ENCODE measurements at regions not wholly inside any gene's neighbourhood (a gene's known extent, or its start where the extent isn't known, plus 50 kb on each side); places are given as distances from the start of the nearest gene placed in this dataset.

DNA sequence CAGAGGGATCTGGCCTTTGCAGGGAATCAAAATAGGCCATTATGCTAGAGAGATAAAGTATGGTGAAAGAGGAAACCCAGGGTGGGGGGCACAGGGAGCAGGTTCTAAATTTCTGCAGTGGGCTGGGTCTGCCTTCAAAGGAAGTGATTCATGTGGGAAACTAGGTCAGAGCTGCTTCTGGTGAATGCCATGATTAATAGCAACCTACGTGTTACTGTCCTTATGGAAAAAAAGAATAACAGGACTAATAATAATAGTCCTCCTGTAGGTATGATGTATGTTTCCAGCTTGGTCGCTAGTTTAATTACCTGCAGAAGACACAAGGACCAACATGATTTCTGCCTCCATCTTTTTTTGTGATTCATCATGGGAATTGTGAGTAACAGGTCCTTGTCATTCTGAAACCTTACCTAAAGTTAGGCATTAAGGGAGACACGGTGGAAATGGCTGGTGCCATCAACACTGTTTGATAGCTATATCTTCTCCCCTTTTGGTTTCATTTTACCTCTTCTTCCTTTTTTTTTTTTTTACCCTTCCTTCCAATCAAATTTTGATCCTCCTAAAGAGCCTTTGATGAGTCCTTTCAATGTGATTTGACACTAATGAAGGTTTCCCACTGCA is 180.4 kb downstream of the CPEB2 start:
- no peak for ATAC-seq (ENCODE audit: low read depth in 2 of 2)
- Mint-ChIP-seq H3K4me3 (no peak overlapping the region), H3K27me3 (peaks cover 8% of the 10 kb centered on the region), H3K36me3 (no peaks in the 10 kb centered on the region), H3K27ac (no peak overlapping the region), H3K9me3 (peaks cover 0 to 1% (median 0%) of the 10 kb centered on the region in 7 donors), H3K4me1 (peaks cover 0 to 10% (median 6%) of the 10 kb centered on the region in 4 donors)
- H3K27me3 ChIP-seq (ENCODE audit: control insufficient read depth, insufficient read depth, low read length): no peaks in the 10 kb centered on the region
- no peaks in the 10 kb centered on the region for H3K9me3 ChIP-seq (ENCODE audit: control insufficient read depth in 2 of 2, low read length in 2 of 2)
- H3K36me3 ChIP-seq (ENCODE audit: control insufficient read depth, insufficient read depth, low read length): no peaks in the 10 kb centered on the region
- peak overlapping the region; percentile 10 for H3K4me3 ChIP-seq (ENCODE audit: low read depth, low read length)
- no peak overlapping the region for H3K27ac ChIP-seq (ENCODE audit: insufficient read depth, low read length, poor library complexity, severe bottlenecking)
- no peaks in the 10 kb centered on the region for H3K4me1 ChIP-seq (ENCODE audit: control insufficient read depth, insufficient read depth, low read length, poor library complexity, severe bottlenecking)
- peak in 1 of 3 donors; percentile 8 for DNase-seq

- H3K27me3 Mint-ChIP-seq: peaks cover 4% of the 10 kb centered on the region
- no peaks in the 10 kb centered on the region for H3K36me3 Mint-ChIP-seq
- DNase-seq (no peak), ATAC-seq (ENCODE audit: low read depth in 2 of 2) (no peak)
- Histone ChIP-seq H3K36me3 (ENCODE audit: control insufficient read depth, insufficient read depth, low read length) (no peaks in the 10 kb centered on the region), H3K27me3 (ENCODE audit: control insufficient read depth, insufficient read depth, low read length) (no peaks in the 10 kb centered on the region), H3K4me3 (ENCODE audit: low read depth, low read length) (no peak overlapping the region), H3K9me3 (ENCODE audit: control insufficient read depth in 2 of 2, low read length in 2 of 2) (no peaks in the 10 kb centered on the region), H3K27ac (ENCODE audit: insufficient read depth, low read length, poor library complexity, severe bottlenecking) (no peak overlapping the region), H3K4me1 (ENCODE audit: control insufficient read depth, insufficient read depth, low read length, poor library complexity, severe bottlenecking) (no peaks in the 10 kb centered on the region)
- peaks cover 0 to 1% (median 0%) of the 10 kb centered on the region in 7 donors for H3K9me3 Mint-ChIP-seq
- no peak overlapping the region for H3K27ac Mint-ChIP-seq
- H3K4me3 Mint-ChIP-seq: no peak overlapping the region
- peaks cover 0 to 10% (median 6%) of the 10 kb centered on the region in 4 donors for H3K4me1 Mint-ChIP-seq
Observed at GRCh38 chr4:15186149-15186548, 183.9 kb downstream of the CPEB2 start.

- Mint-ChIP-seq H3K4me1 (peaks cover 0 to 10% (median 6%) of the 10 kb centered on the region in 4 donors), H3K27me3 (peaks cover 4% of the 10 kb centered on the region), H3K27ac (no peak overlapping the region), H3K4me3 (no peak overlapping the region), H3K9me3 (peaks cover 0 to 1% (median 0%) of the 10 kb centered on the region in 7 donors), H3K36me3 (no peaks in the 10 kb centered on the region)
- no peak for ATAC-seq (ENCODE audit: low read depth in 2 of 2)
- no peaks in the 10 kb centered on the region for H3K9me3 ChIP-seq (ENCODE audit: control insufficient read depth in 2 of 2, low read length in 2 of 2)
- no peak for DNase-seq
- no peaks in the 10 kb centered on the region for H3K27me3 ChIP-seq (ENCODE audit: control insufficient read depth, insufficient read depth, low read length)
- H3K4me1 ChIP-seq (ENCODE audit: control insufficient read depth, insufficient read depth, low read length, poor library complexity, severe bottlenecking): no peaks in the 10 kb centered on the region
- no peak overlapping the region for H3K27ac ChIP-seq (ENCODE audit: insufficient read depth, low read length, poor library complexity, severe bottlenecking)
- no peaks in the 10 kb centered on the region for H3K36me3 ChIP-seq (ENCODE audit: control insufficient read depth, insufficient read depth, low read length)
- H3K4me3 ChIP-seq (ENCODE audit: low read depth, low read length): no peak overlapping the region
Observed at GRCh38 chr4:15186806-15187205, 184.5 kb downstream of the CPEB2 start.

GRCh38 chr4:15188605-15189539 is 186.6 kb downstream of the CPEB2 start:
- H3K27me3 Mint-ChIP-seq: no peaks in the 10 kb centered on the region
- no peak for DNase-seq
- ATAC-seq (ENCODE audit: low read depth in 2 of 2): no peak

GRCh38 chr4:15194520-15194919 is 192.2 kb downstream of the CPEB2 start:
- Histone ChIP-seq H3K27ac (ENCODE audit: insufficient read depth, low read length, poor library complexity, severe bottlenecking) (no peak overlapping the region), H3K4me3 (ENCODE audit: low read depth, low read length) (no peak overlapping the region), H3K36me3 (ENCODE audit: control insufficient read depth, insufficient read depth, low read length) (no peaks in the 10 kb centered on the region), H3K9me3 (ENCODE audit: control insufficient read depth in 2 of 2, low read length in 2 of 2) (no peaks in the 10 kb centered on the region), H3K27me3 (ENCODE audit: control insufficient read depth, insufficient read depth, low read length) (no peaks in the 10 kb centered on the region), H3K4me1 (ENCODE audit: control insufficient read depth, insufficient read depth, low read length, poor library complexity, severe bottlenecking) (no peaks in the 10 kb centered on the region)
- Mint-ChIP-seq H3K4me1 (no peaks in the 10 kb centered on the region), H3K27ac (no peak overlapping the region), H3K27me3 (peaks cover 9% of the 10 kb centered on the region), H3K9me3 (no peaks in the 10 kb centered on the region), H3K4me3 (no peak overlapping the region), H3K36me3 (no peaks in the 10 kb centered on the region)
- ATAC-seq (ENCODE audit: low read depth in 2 of 2) (no peak), DNase-seq (no peak)

More at GRCh38 chr4:15188605-15189539, 186.6 kb downstream of the CPEB2 start:
- no peaks in the 10 kb centered on the region for H3K9me3 Mint-ChIP-seq
- no peaks in the 10 kb centered on the region for H3K27me3 ChIP-seq (ENCODE audit: control insufficient read depth, insufficient read depth, low read length)
- H3K4me1 ChIP-seq (ENCODE audit: control insufficient read depth, insufficient read depth, low read length, poor library complexity, severe bottlenecking): no peaks in the 10 kb centered on the region
- H3K4me1 Mint-ChIP-seq: no peaks in the 10 kb centered on the region
- no peaks in the 10 kb centered on the region for H3K36me3 Mint-ChIP-seq
- H3K9me3 ChIP-seq (ENCODE audit: control insufficient read depth in 2 of 2, low read length in 2 of 2): no peaks in the 10 kb centered on the region
- H3K4me3 ChIP-seq (ENCODE audit: low read depth, low read length): no peak overlapping the region
- H3K27ac ChIP-seq (ENCODE audit: insufficient read depth, low read length, poor library complexity, severe bottlenecking): no peak overlapping the region
- H3K27ac Mint-ChIP-seq: no peak overlapping the region
- no peak overlapping the region for H3K4me3 Mint-ChIP-seq
- H3K36me3 ChIP-seq (ENCODE audit: control insufficient read depth, insufficient read depth, low read length): no peaks in the 10 kb centered on the region

DNA sequence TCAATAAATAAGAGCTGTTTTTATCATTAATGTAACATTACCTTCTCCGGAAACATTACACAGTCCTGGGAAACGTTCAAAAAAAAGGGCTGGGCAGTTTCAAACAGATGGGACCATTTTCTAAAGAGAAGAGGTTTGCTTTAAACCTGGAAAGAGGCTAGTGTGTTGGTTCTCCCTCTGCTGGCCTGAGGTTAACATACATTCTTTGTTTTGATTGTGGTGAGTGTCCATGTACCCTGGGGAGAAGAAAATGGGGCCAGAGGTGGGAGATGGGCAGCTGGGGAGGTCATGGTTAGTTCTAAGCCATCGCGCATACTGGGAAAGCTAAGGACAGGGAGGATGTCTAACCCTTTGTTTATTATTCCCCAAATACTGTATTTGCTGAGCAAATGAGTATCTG is 194.7 kb downstream of the CPEB2 start:
- ATAC-seq (ENCODE audit: low read depth in 2 of 2): no peak
- H3K4me1 Mint-ChIP-seq: no peaks in the 10 kb centered on the region

DNA sequence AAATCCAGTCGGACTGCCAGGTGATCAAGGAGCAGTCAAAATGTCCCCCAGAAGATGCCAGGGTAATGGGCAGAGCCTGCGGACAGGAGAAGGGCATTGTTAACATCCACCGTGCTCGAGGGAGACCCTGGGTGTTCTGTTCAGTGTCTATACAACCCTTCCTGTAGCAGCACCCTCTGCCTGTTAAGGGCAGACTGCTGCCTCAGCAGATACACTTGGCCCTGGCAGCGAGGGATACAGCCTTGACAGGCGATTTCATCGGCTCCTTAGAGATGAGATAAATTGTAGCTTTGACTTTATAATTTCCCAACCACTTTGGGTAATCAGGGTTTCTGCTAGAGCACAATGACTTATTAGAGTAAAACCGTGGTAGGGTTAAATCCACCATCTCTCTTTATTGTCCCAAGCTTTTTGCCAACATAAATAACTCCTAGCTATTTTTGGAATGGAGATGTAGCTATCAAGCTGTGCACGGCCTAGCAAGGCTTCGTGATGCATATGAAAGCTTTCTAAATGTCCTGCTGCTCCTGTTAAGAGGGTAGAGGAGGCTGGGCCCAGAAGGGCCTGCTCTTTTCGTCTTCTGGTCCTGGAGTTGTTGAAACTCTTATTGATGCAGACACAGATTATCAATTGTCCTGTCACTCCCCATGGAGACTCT is 195.9 kb downstream of the CPEB2 start:
- Histone ChIP-seq H3K4me1 (ENCODE audit: control insufficient read depth, insufficient read depth, low read length, poor library complexity, severe bottlenecking) (no peaks in the 10 kb centered on the region), H3K36me3 (ENCODE audit: control insufficient read depth, insufficient read depth, low read length) (no peaks in the 10 kb centered on the region), H3K27ac (ENCODE audit: insufficient read depth, low read length, poor library complexity, severe bottlenecking) (no peak overlapping the region), H3K9me3 (ENCODE audit: control insufficient read depth in 2 of 2, low read length in 2 of 2) (no peaks in the 10 kb centered on the region), H3K4me3 (ENCODE audit: low read depth, low read length) (no peak overlapping the region), H3K27me3 (ENCODE audit: control insufficient read depth, insufficient read depth, low read length) (no peaks in the 10 kb centered on the region)
- no peaks in the 10 kb centered on the region for H3K4me1 Mint-ChIP-seq
- H3K36me3 Mint-ChIP-seq: no peaks in the 10 kb centered on the region
- DNase-seq (no peak), ATAC-seq (ENCODE audit: low read depth in 2 of 2) (no peak)
- H3K27me3 Mint-ChIP-seq: peaks cover 9% of the 10 kb centered on the region
- peaks cover 0 to 2% (median 0%) of the 10 kb centered on the region in 7 donors for H3K9me3 Mint-ChIP-seq
- no peak overlapping the region for H3K4me3 Mint-ChIP-seq
- H3K27ac Mint-ChIP-seq: no peak overlapping the region

More for the DNA sequence above, 194.7 kb downstream of the CPEB2 start:
- Mint-ChIP-seq H3K4me3 (no peak overlapping the region), H3K9me3 (peaks cover 0 to 2% (median 0%) of the 10 kb centered on the region in 7 donors), H3K27ac (no peak overlapping the region), H3K27me3 (peaks cover 9% of the 10 kb centered on the region), H3K36me3 (no peaks in the 10 kb centered on the region)
- no peaks in the 10 kb centered on the region for H3K36me3 ChIP-seq (ENCODE audit: control insufficient read depth, insufficient read depth, low read length)
- no peaks in the 10 kb centered on the region for H3K4me1 ChIP-seq (ENCODE audit: control insufficient read depth, insufficient read depth, low read length, poor library complexity, severe bottlenecking)
- H3K4me3 ChIP-seq (ENCODE audit: low read depth, low read length): no peak overlapping the region
- H3K27me3 ChIP-seq (ENCODE audit: control insufficient read depth, insufficient read depth, low read length): no peaks in the 10 kb centered on the region
- DNase-seq: no peak
- no peaks in the 10 kb centered on the region for H3K9me3 ChIP-seq (ENCODE audit: control insufficient read depth in 2 of 2, low read length in 2 of 2)
- no peak overlapping the region for H3K27ac ChIP-seq (ENCODE audit: insufficient read depth, low read length, poor library complexity, severe bottlenecking)
